GM12878 (cell line): ENCODE measurements at regions not wholly inside any gene's neighbourhood (a gene's known extent, or its start where the extent isn't known, plus 50 kb on each side); places are given as distances from the start of the nearest gene placed in this dataset.

Experiments
- ATAC-seq: fragments of 200-7000 bp; cut with Tn5 transposase; 3 replicates; pipeline ENCODE4 v1.9.1; 2020; ENCODE audit warnings: mild to moderate bottlenecking, moderate library complexity
- BruUV-seq: library from RNA; stranded (reverse); fragments of 400-500 nt; replicated peaks from 2 replicates; lab custom pipeline; 2021; lab: Mats Ljungman, UMichigan
- CTCF ChIA-PET: fragments of 300-600 bp; sonication (Branson Sonifier 250); formaldehyde crosslinking; extraction: SDS; loops from one replicate; lab custom pipeline; 2021; ENCODE audit warnings: inconsistent platforms; lab: Yijun Ruan, JAX
- POLR2A ChIA-PET: fragments of 350-600 bp; formaldehyde crosslinking; extraction: SDS; loops from one replicate; lab custom pipeline; 2021; ENCODE audit warnings: inconsistent platforms; lab: Charles Lee
- RAD21 ChIA-PET: fragments of 300-600 bp; sonication (Branson Sonifier 250); formaldehyde crosslinking; loops from one replicate; lab custom pipeline; 2023; ENCODE audit warnings: antibody characterized with exemption; ENCODE audit not compliant: unreplicated experiment; lab: Charles Lee
- SMC1A ChIA-PET: fragments of 300-600 bp; sonication (Branson Sonifier 250); formaldehyde crosslinking; loops from one replicate; lab custom pipeline; 2023; ENCODE audit not compliant: unreplicated experiment, uncharacterized antibody; lab: Charles Lee
- DNase-seq: peaks from one replicate; pipeline ENCODE4 v3.0.0-alpha.2; 2011; ENCODE audit warnings: low read depth, low spot score
- FAIRE-seq: peaks from 3 replicates; lab custom pipeline; 2011; peaks lifted over from hg19 to GRCh38; lab: Jason Lieb, UNC
- H2AFZ ChIP-seq: 2 replicates; pipeline ENCODE4 v1.6.0; 2011; ENCODE audit warnings: low read depth, low read length, control low read depth; ENCODE audit not compliant: control insufficient read depth
- H3K27ac ChIP-seq: 2 replicates; pipeline ENCODE4 v1.5.1; 2011; ENCODE audit warnings: control low read depth; ENCODE audit not compliant: control insufficient read depth, insufficient read depth
- H3K27me3 ChIP-seq, 2 experiments: replicated peaks in 1 of 2; 2 replicates each; pipeline versions ENCODE4 v1.6.0 to v1.6.1; 2011; ENCODE audit warnings: low read length in 1 of 2; ENCODE audit not compliant: control insufficient read depth in 2 of 2, insufficient read depth in 2 of 2
- H3K36me3 ChIP-seq, 2 experiments: 2 replicates each; pipeline ENCODE4 v1.5.1; 2011; ENCODE audit warnings: low read length in 1 of 2; ENCODE audit not compliant: control insufficient read depth in 2 of 2, insufficient read depth in 2 of 2
- H3K4me1 ChIP-seq: 2 replicates; pipeline ENCODE4 v1.6.1; 2011; ENCODE audit warnings: mild to moderate bottlenecking, low read length, moderate library complexity, mixed read lengths; ENCODE audit not compliant: control insufficient read depth, insufficient read depth
- H3K4me2 ChIP-seq: 2 replicates; pipeline ENCODE4 v1.6.0; 2011; ENCODE audit warnings: control low read depth; ENCODE audit not compliant: control insufficient read depth, insufficient read depth
- H3K4me3 ChIP-seq: fragments of 200-600 bp; sonication (generic); 2 replicates; pipeline ENCODE4 v1.5.1; 2016
- H3K79me2 ChIP-seq: 2 replicates; pipeline ENCODE4 v1.6.0; 2011; ENCODE audit warnings: low read length; ENCODE audit not compliant: control insufficient read depth, insufficient read depth
- H3K9ac ChIP-seq: 2 replicates; pipeline ENCODE4 v1.8.0; 2011; ENCODE audit warnings: low read length, control low read depth, mixed read lengths; ENCODE audit not compliant: control insufficient read depth, insufficient read depth
- H3K9me3 ChIP-seq: replicated peaks from 3 replicates; pipeline ENCODE4 v1.5.1; 2011; ENCODE audit warnings: mild to moderate bottlenecking, low read length; ENCODE audit not compliant: control insufficient read depth, insufficient read depth
- H4K20me1 ChIP-seq: 2 replicates; pipeline ENCODE4 v1.6.0; 2011; ENCODE audit not compliant: control insufficient read depth, insufficient read depth
- BMI1 ChIP-seq: fragments of 450-650 bp; IDR thresholded peaks from 2 replicates; pipeline ENCODE4 v1.6.1; 2016; ENCODE audit warnings: mild to moderate bottlenecking, moderate library complexity, borderline replicate concordance
- EED ChIP-seq: sonication (generic); IDR thresholded peaks from 2 replicates; pipeline ENCODE4 v1.6.1; 2016; ENCODE audit warnings: antibody characterized with exemption, low read depth
- EGR1 ChIP-seq, 2 experiments: IDR thresholded peaks; 1 replicate in 1 of 2; 2 replicates in 1 of 2; pipeline ENCODE4 v1.6.1; 2011 to 2012; ENCODE audit warnings: low read depth in 2 of 2, low read length in 2 of 2, borderline replicate concordance in 1 of 2, mild to moderate bottlenecking in 1 of 2, moderate library complexity in 1 of 2
- ETV6 ChIP-seq, 2 experiments: fragments of 450-650 bp in 1 of 2; IDR thresholded peaks in 1 of 2; conservative IDR thresholded peaks in 1 of 2; 2 replicates each; pipeline ENCODE4 v1.6.1; 2014; ENCODE audit warnings: antibody characterized with exemption in 1 of 2, borderline replicate concordance in 1 of 2, low read depth in 1 of 2, mild to moderate bottlenecking in 1 of 2, moderate library complexity in 1 of 2
- FOXM1 ChIP-seq: IDR thresholded peaks from 2 replicates; pipeline ENCODE4 v1.6.1; 2012; ENCODE audit warnings: low read depth, mild to moderate bottlenecking, inconsistent platforms, low read length, moderate library complexity
- PAX8 ChIP-seq: fragments of 450-650 bp; IDR thresholded peaks from 2 replicates; pipeline ENCODE4 v1.6.1; 2017; ENCODE audit warnings: mild to moderate bottlenecking, moderate library complexity
- in situ Hi-C: fragments of 300-500 bp; cut with MboI; formaldehyde crosslinking; loops from 9 replicates; pipeline ENCODE4 v1.14.3; 2018; ENCODE audit warnings: mixed read lengths
- intact Hi-C: fragments of 100-400 bp; cut with micrococcal nuclease; formaldehyde crosslinking; loops from one replicate; pipeline ENCODE4 v1.14.2; 2022; ENCODE audit not compliant: unreplicated experiment
- TF ChIP-seq, protein P1 (sequence below): fragments of 150-350 bp; IDR thresholded peaks from 2 replicates; pipeline ENCODE4 v1.6.1; 2016; ENCODE audit warnings: low read depth, low read length

DNA sequence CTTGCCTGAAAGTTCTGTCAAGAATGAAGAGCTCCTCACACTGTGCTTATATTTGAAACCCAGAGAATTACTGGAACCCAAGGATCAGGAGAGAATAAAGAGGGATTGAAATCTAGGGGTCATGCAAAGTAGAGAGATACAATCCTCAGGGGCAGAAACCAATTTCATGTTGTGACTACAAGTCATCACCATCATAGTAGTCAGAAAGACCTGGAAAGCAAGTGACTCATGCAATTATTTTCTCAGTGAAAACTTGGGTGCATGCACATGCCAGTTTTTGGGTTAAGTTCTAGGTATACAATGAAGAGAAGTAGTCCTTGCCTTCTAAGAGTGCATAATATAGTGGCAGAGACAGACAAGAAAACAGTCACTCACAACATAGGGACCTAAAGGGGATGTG lies 210.0 kb downstream of the ZC3H11B start:
- no peak overlapping the region for H3K4me3 ChIP-seq
- H3K9ac ChIP-seq, result no peak overlapping the region
- in situ Hi-C loops, result no loop called here
- intact Hi-C loops, result no loop called here
- H2AFZ ChIP-seq, result no peak overlapping the region
- no TSS peak for BruUV-seq
- DNase-seq (no peak), FAIRE-seq (no peak), ATAC-seq (no peak)
- H3K27me3 ChIP-seq, result no peaks in the 10 kb centered on the region
- no peak for TF ChIP-seq EED
- no peak for TF ChIP-seq ETV6 (conservative IDR thresholded peaks at IDR 0.05 in 1 of 2, IDR thresholded peaks at IDR 0.05 in 1 of 2; ENCODE audit: borderline replicate concordance in 1 of 2, low read depth in 1 of 2)
- TF ChIP-seq FOXM1, result no peak
- TF ChIP-seq PAX8, result no peak
- TF ChIP-seq BMI1, result no peak
- no peak for TF ChIP-seq EGR1 (IDR thresholded peaks at IDR 0.05; ENCODE audit: borderline replicate concordance in 1 of 2, low read depth in 2 of 2, low read length in 2 of 2)
- TF ChIP-seq, protein P1, sequence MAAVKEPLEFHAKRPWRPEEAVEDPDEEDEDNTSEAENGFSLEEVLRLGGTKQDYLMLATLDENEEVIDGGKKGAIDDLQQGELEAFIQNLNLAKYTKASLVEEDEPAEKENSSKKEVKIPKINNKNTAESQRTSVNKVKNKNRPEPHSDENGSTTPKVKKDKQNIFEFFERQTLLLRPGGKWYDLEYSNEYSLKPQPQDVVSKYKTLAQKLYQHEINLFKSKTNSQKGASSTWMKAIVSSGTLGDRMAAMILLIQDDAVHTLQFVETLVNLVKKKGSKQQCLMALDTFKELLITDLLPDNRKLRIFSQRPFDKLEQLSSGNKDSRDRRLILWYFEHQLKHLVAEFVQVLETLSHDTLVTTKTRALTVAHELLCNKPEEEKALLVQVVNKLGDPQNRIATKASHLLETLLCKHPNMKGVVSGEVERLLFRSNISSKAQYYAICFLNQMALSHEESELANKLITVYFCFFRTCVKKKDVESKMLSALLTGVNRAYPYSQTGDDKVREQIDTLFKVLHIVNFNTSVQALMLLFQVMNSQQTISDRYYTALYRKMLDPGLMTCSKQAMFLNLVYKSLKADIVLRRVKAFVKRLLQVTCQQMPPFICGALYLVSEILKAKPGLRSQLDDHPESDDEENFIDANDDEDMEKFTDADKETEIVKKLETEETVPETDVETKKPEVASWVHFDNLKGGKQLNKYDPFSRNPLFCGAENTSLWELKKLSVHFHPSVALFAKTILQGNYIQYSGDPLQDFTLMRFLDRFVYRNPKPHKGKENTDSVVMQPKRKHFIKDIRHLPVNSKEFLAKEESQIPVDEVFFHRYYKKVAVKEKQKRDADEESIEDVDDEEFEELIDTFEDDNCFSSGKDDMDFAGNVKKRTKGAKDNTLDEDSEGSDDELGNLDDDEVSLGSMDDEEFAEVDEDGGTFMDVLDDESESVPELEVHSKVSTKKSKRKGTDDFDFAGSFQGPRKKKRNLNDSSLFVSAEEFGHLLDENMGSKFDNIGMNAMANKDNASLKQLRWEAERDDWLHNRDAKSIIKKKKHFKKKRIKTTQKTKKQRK, result no peak
- ChIA-PET SMC1A (no interaction called here), CTCF (no interaction called here), POLR2A (no interaction called here), RAD21 (no interaction called here)
- no peaks in the 10 kb centered on the region for H3K79me2 ChIP-seq
- H3K4me1 ChIP-seq, result no peaks in the 10 kb centered on the region
- no peaks in the 10 kb centered on the region; the same call in 2 of the 3 replicates for H3K9me3 ChIP-seq
- no peaks in the 10 kb centered on the region for H4K20me1 ChIP-seq
- H3K36me3 ChIP-seq, result no peaks in the 10 kb centered on the region
- no peak overlapping the region for H3K4me2 ChIP-seq
- H3K27ac ChIP-seq, result no peak overlapping the region
